GM18498 (cell line): ENCODE measurements at regions not wholly inside any gene's neighbourhood (a gene's known extent, or its start where the extent isn't known, plus 50 kb on each side); places are given as distances from the start of the nearest gene placed in this dataset.

Experiments
- ATAC-seq: cut with Tn5 transposase; IDR thresholded peaks from one replicate; pipeline ENCODE4 v1.9.1; 2021; ENCODE audit warnings: mild to moderate bottlenecking, moderate library complexity; ENCODE audit not compliant: unreplicated experiment

DNA sequence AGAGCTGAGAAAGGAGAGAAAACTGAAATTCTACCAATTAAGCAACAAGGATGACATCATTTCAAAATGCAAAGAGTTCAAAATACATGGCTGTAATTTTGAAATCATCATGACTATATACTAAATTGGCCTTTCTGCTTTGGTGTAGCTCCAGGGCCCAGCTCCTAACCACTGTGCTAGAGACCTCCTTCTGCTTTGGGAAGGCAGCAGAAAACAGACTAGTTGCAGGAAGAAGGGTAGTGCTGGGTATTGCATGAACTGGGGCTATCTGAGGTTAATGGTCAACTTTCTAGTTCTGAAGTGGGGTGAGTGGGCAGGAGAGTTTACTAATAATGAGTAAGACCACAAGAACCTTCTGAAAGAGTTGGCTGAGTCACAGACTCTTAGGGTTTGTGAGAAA lies 66.2 kb downstream of the PTGER2 start:
- peak; percentile 97 for ATAC-seq
